Stimulated activated naive CD8-positive, alpha-beta T cell treated with anti-CD3 and anti-CD28 coated beads, Interleukin-15, amount 100 ng/mL, for 72 hours (primary cell): ENCODE measurements at regions not wholly inside any gene's neighbourhood (a gene's known extent, or its start where the extent isn't known, plus 50 kb on each side); places are given as distances from the start of the nearest gene placed in this dataset.

Source experiments
- ATAC-seq: fragments of 150-1000 bp; cut with Tn5 transposase; 2 replicates; pipeline ENCODE4 v1.10.0; 2021; ENCODE audit warnings: mild to moderate bottlenecking, moderate library complexity
- DNase-seq, 2 donors: peaks; one replicate each; pipeline ENCODE4 v3.0.0; 2021 to 2022
- H3K27ac Mint-ChIP-seq, 2 donors: one replicate each; pipeline ENCODE4 v1.8.0; 2022; ENCODE audit warnings: mild to moderate bottlenecking in 2 of 2, mixed read lengths in 2 of 2, moderate library complexity in 2 of 2
- H3K27me3 Mint-ChIP-seq: one replicate; pipeline ENCODE4 v1.8.0; 2022; ENCODE audit warnings: mixed read lengths
- H3K4me1 Mint-ChIP-seq: one replicate; pipeline ENCODE4 v1.8.0; 2022; ENCODE audit warnings: mild to moderate bottlenecking, mixed read lengths
- H3K4me3 Mint-ChIP-seq, 2 donors: one replicate each; pipeline ENCODE4 v1.8.0; 2022; ENCODE audit warnings: mild to moderate bottlenecking in 2 of 2, mixed read lengths in 2 of 2, moderate library complexity in 1 of 2
- H3K9me3 Mint-ChIP-seq, 2 donors: one replicate each; pipeline ENCODE4 v1.8.0; 2022; ENCODE audit warnings: mixed read lengths in 2 of 2

GRCh38 chr10:42954766-42955492 lies 121.9 kb upstream of the RET start:
- H3K4me3 Mint-ChIP-seq = no peak overlapping the region
- no peaks in the 10 kb centered on the region for H3K9me3 Mint-ChIP-seq
- ATAC-seq (no peak), DNase-seq (no peak)
- no peak overlapping the region for H3K27ac Mint-ChIP-seq
- no peaks in the 10 kb centered on the region for H3K4me1 Mint-ChIP-seq
- peaks cover 12% of the 10 kb centered on the region for H3K27me3 Mint-ChIP-seq

- Mint-ChIP-seq H3K9me3 (no peaks in the 10 kb centered on the region), H3K4me3 (no peak overlapping the region), H3K27me3 (peaks cover 11% of the 10 kb centered on the region), H3K27ac (no peak overlapping the region), H3K4me1 (no peaks in the 10 kb centered on the region)
- no peak for DNase-seq
- no peak for ATAC-seq
Measured at GRCh38 chr10:42955493-42955889, 121.4 kb upstream of the RET start.

DNA sequence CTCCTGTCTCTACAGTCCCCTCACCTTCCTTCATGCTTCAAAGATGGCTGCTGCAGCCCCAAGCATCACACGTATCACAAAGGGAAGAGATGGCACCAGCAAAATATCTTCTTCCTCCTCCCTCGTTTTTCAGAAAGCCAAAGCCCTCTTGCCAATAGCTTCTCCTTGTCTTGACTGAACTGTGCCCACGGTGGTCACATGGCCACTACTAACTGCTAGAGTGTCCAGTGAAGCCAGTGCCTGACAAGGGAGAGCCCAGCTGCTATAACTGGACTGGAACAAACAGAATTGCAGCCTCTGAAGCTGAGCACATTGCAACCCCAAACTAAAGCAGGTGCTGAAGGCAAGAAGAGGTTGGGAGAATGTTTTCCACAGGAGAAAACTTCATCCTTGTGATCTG lies 120.8 kb upstream of the RET start:
- no peaks in the 10 kb centered on the region for H3K4me1 Mint-ChIP-seq
- no peak for DNase-seq
- H3K9me3 Mint-ChIP-seq = no peaks in the 10 kb centered on the region
- no peak for ATAC-seq
- H3K4me3 Mint-ChIP-seq = no peak overlapping the region
- H3K27me3 Mint-ChIP-seq = peaks cover 5% of the 10 kb centered on the region
- H3K27ac Mint-ChIP-seq = no peak overlapping the region

DNA sequence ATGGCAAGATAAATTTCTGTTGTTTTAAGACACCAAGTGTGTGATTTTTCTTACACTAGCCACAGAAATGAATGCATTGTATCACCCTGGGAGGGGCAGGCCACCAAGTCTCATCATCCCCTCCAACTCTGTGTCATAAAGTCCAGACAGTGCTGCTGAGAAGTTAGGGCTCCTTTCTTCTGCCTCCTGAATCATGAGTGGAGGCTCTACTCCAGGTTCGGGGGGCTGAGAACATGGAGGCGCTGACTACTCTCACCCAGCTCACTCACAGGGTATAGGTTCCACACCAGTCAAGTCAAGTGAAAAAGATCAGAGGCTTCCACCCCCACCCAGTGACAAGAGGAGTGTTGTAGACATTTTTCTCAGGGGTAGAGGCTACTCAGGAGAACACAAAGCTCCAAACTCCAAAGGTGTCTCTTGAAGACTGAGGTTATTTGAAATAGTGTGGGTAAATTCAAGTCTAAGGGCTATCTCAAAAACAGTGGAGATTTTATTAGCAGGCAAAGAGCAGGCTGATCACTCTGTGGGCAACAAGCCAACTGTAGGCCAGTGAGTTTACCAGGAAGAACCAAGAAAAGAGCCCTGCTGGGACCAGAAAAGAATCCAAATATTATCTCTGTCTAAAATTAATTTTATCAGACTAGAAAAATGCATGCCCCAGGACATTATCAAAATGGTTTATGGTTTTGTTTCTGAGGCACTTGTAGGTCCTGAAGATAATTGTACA lies 118.6 kb upstream of the RET start:
- Mint-ChIP-seq H3K9me3 (no peaks in the 10 kb centered on the region), H3K4me3 (no peak overlapping the region), H3K4me1 (no peaks in the 10 kb centered on the region), H3K27ac (peak overlapping the region in 1 of 2 donors; percentile 87), H3K27me3 (no peaks in the 10 kb centered on the region)
- ATAC-seq = no peak
- DNase-seq = no peak

DNA sequence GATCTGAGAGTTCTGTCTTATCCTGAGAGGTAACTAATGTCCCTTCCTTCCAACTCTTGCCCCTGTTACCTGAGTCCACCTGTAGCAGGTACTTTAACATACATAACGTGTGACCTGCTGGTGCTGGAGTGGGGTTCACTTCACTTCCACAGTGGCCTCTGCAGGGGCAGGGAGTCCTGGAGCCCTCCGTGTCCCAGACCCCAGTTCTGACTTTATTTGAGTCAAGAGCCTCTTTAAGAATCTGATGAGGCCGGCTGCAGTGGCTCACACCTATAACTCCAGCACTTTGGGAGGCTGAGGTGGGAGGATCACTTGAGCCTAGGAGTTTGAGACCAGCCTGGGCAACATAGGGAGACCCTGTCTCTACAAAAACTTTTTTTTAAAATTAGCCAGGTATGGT lies 117.0 kb upstream of the RET start:
- Mint-ChIP-seq H3K27ac (no peak overlapping the region), H3K4me3 (no peak overlapping the region), H3K9me3 (no peaks in the 10 kb centered on the region), H3K4me1 (no peaks in the 10 kb centered on the region), H3K27me3 (no peaks in the 10 kb centered on the region)
- ATAC-seq (no peak), DNase-seq (no peak)

- no peak overlapping the region for H3K27ac Mint-ChIP-seq
- no peaks in the 10 kb centered on the region for H3K4me1 Mint-ChIP-seq
- DNase-seq = no peak
- H3K27me3 Mint-ChIP-seq = no peaks in the 10 kb centered on the region
- peak; percentile 12 for ATAC-seq
- no peaks in the 10 kb centered on the region for H3K9me3 Mint-ChIP-seq
- no peak overlapping the region for H3K4me3 Mint-ChIP-seq
Measured at GRCh38 chr10:42960491-42960990, 116.3 kb upstream of the RET start.

GRCh38 chr10:42960991-42961795 lies 115.7 kb upstream of the RET start:
- DNase-seq = no peak
- Mint-ChIP-seq H3K4me1 (no peaks in the 10 kb centered on the region), H3K4me3 (no peak overlapping the region), H3K27ac (no peak overlapping the region), H3K9me3 (no peaks in the 10 kb centered on the region), H3K27me3 (no peaks in the 10 kb centered on the region)
- ATAC-seq = peak; percentile 19

GRCh38 chr10:42961796-42962109 lies 115.1 kb upstream of the RET start:
- no peaks in the 10 kb centered on the region for H3K4me1 Mint-ChIP-seq
- no peaks in the 10 kb centered on the region for H3K9me3 Mint-ChIP-seq
- DNase-seq (no peak), ATAC-seq (no peak)
- H3K27ac Mint-ChIP-seq = no peak overlapping the region
- H3K27me3 Mint-ChIP-seq = no peaks in the 10 kb centered on the region
- H3K4me3 Mint-ChIP-seq = no peak overlapping the region

DNA sequence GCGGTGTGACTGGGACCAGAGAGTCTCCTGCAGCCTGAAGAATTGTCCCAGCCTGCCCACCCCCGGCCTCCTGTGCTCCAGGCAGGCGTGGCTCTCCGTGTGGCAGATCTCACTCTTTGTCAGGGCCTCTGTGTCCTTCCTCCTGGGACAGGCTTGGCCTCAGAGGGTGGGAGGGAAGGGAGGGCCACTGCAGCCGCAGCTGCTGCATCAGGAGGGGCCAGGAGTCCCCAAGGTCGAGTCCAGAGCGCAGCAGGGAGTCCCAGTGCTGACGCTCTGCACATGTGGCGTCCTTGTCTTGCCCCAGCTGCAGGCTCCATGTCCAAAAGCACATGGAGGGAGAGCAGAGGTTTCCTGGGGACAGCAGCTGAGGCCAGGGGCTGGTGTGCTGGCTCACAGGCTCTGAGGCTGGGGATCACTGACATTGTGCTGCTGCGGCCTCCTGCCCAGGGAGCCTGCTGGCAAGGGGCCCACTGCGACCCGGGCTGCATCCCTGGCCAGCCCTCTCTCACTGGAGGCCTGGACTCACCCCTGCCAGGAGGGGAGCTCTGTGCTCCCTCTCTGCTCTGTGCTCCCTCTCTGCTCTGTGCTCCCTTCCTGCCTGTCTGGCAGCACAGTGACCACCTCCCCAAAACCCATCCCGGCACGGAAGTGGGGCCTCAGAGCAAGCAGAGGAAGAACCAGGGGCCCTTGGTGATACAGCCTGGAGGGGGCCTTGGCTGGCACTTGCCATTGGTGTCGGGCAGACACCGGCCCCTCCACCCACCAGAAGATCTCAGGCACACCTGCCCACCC lies 114.6 kb upstream of the RET start:
- DNase-seq (no peak), ATAC-seq (peak; percentile 19)
- no peaks in the 10 kb centered on the region for H3K9me3 Mint-ChIP-seq
- no peak overlapping the region for H3K27ac Mint-ChIP-seq
- no peaks in the 10 kb centered on the region for H3K4me1 Mint-ChIP-seq
- H3K27me3 Mint-ChIP-seq = no peaks in the 10 kb centered on the region
- H3K4me3 Mint-ChIP-seq = no peak overlapping the region

- Mint-ChIP-seq H3K27ac (no peak overlapping the region), H3K27me3 (no peaks in the 10 kb centered on the region), H3K9me3 (no peaks in the 10 kb centered on the region), H3K4me3 (no peak overlapping the region), H3K4me1 (no peaks in the 10 kb centered on the region)
- ATAC-seq (peak; percentile 25), DNase-seq (no peak)
Measured at GRCh38 chr10:42962902-42963231, 114.0 kb upstream of the RET start.

DNA sequence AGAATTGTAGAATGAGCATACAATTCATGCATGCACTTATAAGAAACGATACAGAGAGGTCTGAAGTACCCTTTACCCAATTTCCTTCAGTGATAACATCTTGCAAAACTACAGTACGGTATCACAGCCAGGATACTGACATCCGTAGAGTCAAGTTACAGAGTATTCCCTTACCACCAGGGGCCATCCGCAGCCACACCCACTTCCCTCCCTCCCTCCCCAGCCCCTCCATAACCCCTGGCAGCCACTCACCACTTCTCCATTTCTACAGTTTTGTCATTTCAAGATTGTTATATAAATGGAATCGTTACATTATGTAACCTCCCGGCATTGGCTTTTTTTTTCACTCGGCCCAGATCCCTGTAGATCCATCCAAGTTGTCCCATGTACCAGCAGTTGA lies 113.6 kb upstream of the RET start:
- H3K9me3 Mint-ChIP-seq = no peaks in the 10 kb centered on the region
- DNase-seq (no peak), ATAC-seq (no peak)
- no peak overlapping the region for H3K4me3 Mint-ChIP-seq
- H3K4me1 Mint-ChIP-seq = no peaks in the 10 kb centered on the region
- H3K27me3 Mint-ChIP-seq = no peaks in the 10 kb centered on the region
- H3K27ac Mint-ChIP-seq = no peak overlapping the region

- Mint-ChIP-seq H3K9me3 (no peaks in the 10 kb centered on the region), H3K4me1 (no peaks in the 10 kb centered on the region), H3K27ac (peak overlapping the region in 1 of 2 donors; percentile 71), H3K4me3 (no peak overlapping the region), H3K27me3 (no peaks in the 10 kb centered on the region)
- DNase-seq = no peak
- ATAC-seq = no peak
Measured at GRCh38 chr10:42969147-42969546, 107.7 kb upstream of the RET start.

DNA sequence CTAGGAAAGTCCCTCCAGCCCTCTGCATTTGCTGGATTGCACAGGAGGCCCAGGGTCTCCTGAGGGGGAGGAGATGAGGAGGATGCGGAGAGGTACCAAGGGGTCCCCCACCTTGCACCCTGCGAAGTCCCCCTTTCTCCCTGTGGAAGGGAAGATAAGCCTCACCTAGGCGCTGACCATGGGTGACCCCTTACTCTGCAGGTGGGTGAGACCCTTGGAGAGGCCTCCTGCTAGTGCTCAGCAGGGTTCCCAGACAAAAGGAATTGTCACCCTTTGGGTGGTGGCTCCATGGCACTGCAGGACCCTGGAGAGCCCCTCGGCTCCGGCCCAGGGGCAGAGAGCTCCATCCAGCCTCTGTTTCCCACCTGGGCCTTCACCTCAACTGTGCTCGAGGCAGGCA lies 107.0 kb upstream of the RET start:
- no peak for ATAC-seq
- no peaks in the 10 kb centered on the region for H3K9me3 Mint-ChIP-seq
- no peak overlapping the region for H3K4me3 Mint-ChIP-seq
- DNase-seq = no peak
- H3K27ac Mint-ChIP-seq = no peak overlapping the region
- no peaks in the 10 kb centered on the region for H3K4me1 Mint-ChIP-seq
- no peaks in the 10 kb centered on the region for H3K27me3 Mint-ChIP-seq

DNA sequence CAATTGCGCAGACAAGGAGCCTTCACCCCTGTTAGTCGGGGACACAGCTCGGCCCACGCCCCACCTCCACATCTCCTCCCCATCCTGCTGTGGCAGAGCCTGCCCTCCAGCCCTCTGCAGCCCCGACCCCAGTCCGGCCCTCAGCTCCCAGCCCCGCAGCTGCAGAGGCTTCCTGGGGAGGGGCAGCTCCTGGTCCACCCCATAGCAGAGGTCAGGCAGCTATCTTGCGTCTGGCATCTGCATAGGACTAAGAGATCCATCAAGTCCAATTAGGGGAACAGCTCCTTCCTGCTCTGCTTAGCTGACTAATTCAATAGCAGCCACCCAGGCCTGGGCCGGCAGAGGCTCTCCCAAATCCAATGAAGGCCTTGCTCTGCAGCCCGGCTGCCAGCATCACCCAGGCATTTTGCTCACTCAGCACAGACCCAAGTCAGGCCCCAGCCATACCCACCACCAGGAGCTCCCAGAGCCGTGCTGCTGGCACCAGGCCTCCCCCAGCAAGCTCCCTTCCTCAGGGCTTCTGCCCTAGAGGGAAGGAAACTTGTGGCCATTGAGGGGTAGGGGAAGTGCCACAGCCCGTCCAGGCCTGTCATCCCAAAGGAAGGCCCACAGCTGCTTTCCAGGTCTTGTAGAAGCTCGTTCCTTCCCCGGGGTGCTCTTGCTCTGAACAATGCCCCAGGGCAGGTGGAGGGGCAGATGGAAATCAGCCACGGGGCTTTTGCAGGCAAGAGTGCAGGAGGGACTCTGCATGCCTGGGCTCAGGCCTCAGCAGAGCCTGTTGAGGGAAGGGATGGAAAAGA lies 106.2 kb upstream of the RET start:
- H3K4me3 Mint-ChIP-seq = no peak overlapping the region
- DNase-seq (no peak), ATAC-seq (no peak)
- no peaks in the 10 kb centered on the region for H3K27me3 Mint-ChIP-seq
- no peaks in the 10 kb centered on the region for H3K4me1 Mint-ChIP-seq
- H3K27ac Mint-ChIP-seq = no peak overlapping the region
- H3K9me3 Mint-ChIP-seq = no peaks in the 10 kb centered on the region

DNA sequence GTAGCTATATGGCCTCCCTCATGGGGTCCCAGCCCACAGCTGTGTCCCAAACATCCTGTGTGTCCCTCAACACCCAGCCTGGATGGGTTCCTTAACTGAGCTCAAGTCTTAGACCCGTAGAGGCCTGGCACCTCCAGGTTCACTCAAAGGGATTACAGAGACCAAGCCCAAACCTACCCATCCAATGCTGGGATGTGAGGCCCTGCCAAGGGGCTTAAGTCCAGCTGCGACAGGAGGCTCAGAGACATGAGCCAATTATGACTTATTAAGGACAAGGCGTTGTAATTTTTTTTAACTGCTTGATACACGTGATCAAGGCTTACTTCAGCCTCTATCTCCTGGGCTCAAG lies 105.6 kb upstream of the RET start:
- no peaks in the 10 kb centered on the region for H3K9me3 Mint-ChIP-seq
- H3K4me1 Mint-ChIP-seq = no peaks in the 10 kb centered on the region
- no peak overlapping the region for H3K27ac Mint-ChIP-seq
- H3K4me3 Mint-ChIP-seq = no peak overlapping the region
- ATAC-seq (peak; percentile 24), DNase-seq (no peak)
- H3K27me3 Mint-ChIP-seq = no peaks in the 10 kb centered on the region
